ENCODE measurements at regions not wholly inside any gene's neighbourhood (a gene's known extent, or its start where the extent isn't known, plus 50 kb on each side); places are given as distances from the start of the nearest gene placed in this dataset.
"Not testable (repeated sequence)": the region's sequence is repeated elsewhere in the genome, so short reads cannot be mapped to it uniquely, and the experiment has no call there.

- TF ChIP-seq EZH2 (IDR thresholded peaks at IDR 0.05; ENCODE audit: borderline replicate concordance, low read length) (no peak), CTCF (IDR thresholded peaks at IDR 0.05; ENCODE audit: low read length) (no peak)
- no peak overlapping the region for H3K9ac ChIP-seq (ENCODE audit: low read length)
- H3K27me3 ChIP-seq (ENCODE audit: insufficient read depth, low read length), result no peaks in the 10 kb centered on the region
- H3K4me3 ChIP-seq (ENCODE audit: low read depth, low read length, poor library complexity, severe bottlenecking), result no peak overlapping the region
- H3K36me3 ChIP-seq (ENCODE audit: insufficient read depth, low read length), result no peaks in the 10 kb centered on the region
- no peaks in the 10 kb centered on the region for H3F3A ChIP-seq (ENCODE audit: insufficient read depth, low read length)
- H2AFZ ChIP-seq (ENCODE audit: low read length), result no peak overlapping the region
- no peak overlapping the region for H3K27ac ChIP-seq (ENCODE audit: low read depth, low read length, poor library complexity, severe bottlenecking)
- no peaks in the 10 kb centered on the region for H3K4me1 ChIP-seq (ENCODE audit: insufficient read depth, low read length, severe bottlenecking)
- no peak overlapping the region for H3K4me2 ChIP-seq (ENCODE audit: low read length)
- no peaks in the 10 kb centered on the region; the same call in 1 of the 2 replicates for H3K9me3 ChIP-seq (ENCODE audit: low read length)
- no peaks in the 10 kb centered on the region for H4K20me1 ChIP-seq (ENCODE audit: insufficient read depth, low read length)
- no peaks in the 10 kb centered on the region for H3K79me2 ChIP-seq (ENCODE audit: insufficient read depth, low read length)
- H3K9me2 ChIP-seq (ENCODE audit: low read depth, low read length), result no peaks in the 10 kb centered on the region
Measured at GRCh38 chr12:72746048-72746447, 473.9 kb downstream of the TRHDE start.

- Histone ChIP-seq H3K4me3 (ENCODE audit: low read depth, low read length, poor library complexity, severe bottlenecking) (no peak overlapping the region), H2AFZ (ENCODE audit: low read length) (no peak overlapping the region), H3K4me1 (ENCODE audit: insufficient read depth, low read length, severe bottlenecking) (no peaks in the 10 kb centered on the region), H3K27ac (ENCODE audit: low read depth, low read length, poor library complexity, severe bottlenecking) (no peak overlapping the region), H3K4me2 (ENCODE audit: low read length) (no peak overlapping the region), H3K27me3 (ENCODE audit: insufficient read depth, low read length) (no peaks in the 10 kb centered on the region), H3K9ac (ENCODE audit: low read length) (no peak overlapping the region), H3K79me2 (ENCODE audit: insufficient read depth, low read length) (no peaks in the 10 kb centered on the region), H3K9me3 (ENCODE audit: low read length) (no peaks in the 10 kb centered on the region; the same call in 1 of the 2 replicates), H3K36me3 (ENCODE audit: insufficient read depth, low read length) (no peaks in the 10 kb centered on the region), H3K9me2 (ENCODE audit: low read depth, low read length) (no peaks in the 10 kb centered on the region), H4K20me1 (ENCODE audit: insufficient read depth, low read length) (no peaks in the 10 kb centered on the region), H3F3A (ENCODE audit: insufficient read depth, low read length) (no peaks in the 10 kb centered on the region)
- TF ChIP-seq EZH2 (IDR thresholded peaks at IDR 0.05; ENCODE audit: borderline replicate concordance, low read length), result no peak
Measured at GRCh38 chr12:72747111-72747849, 475.1 kb downstream of the TRHDE start.

GRCh38 chr12:72748971-72749370 lies 476.8 kb downstream of the TRHDE start:
- Histone ChIP-seq H3K4me1 (ENCODE audit: insufficient read depth, low read length, severe bottlenecking) (no peaks in the 10 kb centered on the region), H3K9me3 (ENCODE audit: low read length) (no peaks in the 10 kb centered on the region), H3K36me3 (ENCODE audit: insufficient read depth, low read length) (no peaks in the 10 kb centered on the region), H3K27ac (ENCODE audit: low read depth, low read length, poor library complexity, severe bottlenecking) (no peak overlapping the region), H3K4me2 (ENCODE audit: low read length) (no peak overlapping the region), H3K27me3 (ENCODE audit: insufficient read depth, low read length) (no peaks in the 10 kb centered on the region), H3K9me2 (ENCODE audit: low read depth, low read length) (no peaks in the 10 kb centered on the region), H4K20me1 (ENCODE audit: insufficient read depth, low read length) (no peaks in the 10 kb centered on the region), H3K9ac (ENCODE audit: low read length) (no peak overlapping the region), H3K79me2 (ENCODE audit: insufficient read depth, low read length) (no peaks in the 10 kb centered on the region), H2AFZ (ENCODE audit: low read length) (no peak overlapping the region), H3K4me3 (ENCODE audit: low read depth, low read length, poor library complexity, severe bottlenecking) (no peak overlapping the region), H3F3A (ENCODE audit: insufficient read depth, low read length) (no peaks in the 10 kb centered on the region)
- TF ChIP-seq CTCF (IDR thresholded peaks at IDR 0.05; ENCODE audit: low read length) (no peak), EZH2 (IDR thresholded peaks at IDR 0.05; ENCODE audit: borderline replicate concordance, low read length) (no peak)

GRCh38 chr12:72753571-72753970 lies 481.4 kb downstream of the TRHDE start:
- Histone ChIP-seq H3K4me3 (ENCODE audit: low read depth, low read length, poor library complexity, severe bottlenecking) (no peak overlapping the region), H2AFZ (ENCODE audit: low read length) (no peak overlapping the region), H3K36me3 (ENCODE audit: insufficient read depth, low read length) (no peaks in the 10 kb centered on the region), H3K79me2 (ENCODE audit: insufficient read depth, low read length) (no peaks in the 10 kb centered on the region), H3K27ac (ENCODE audit: low read depth, low read length, poor library complexity, severe bottlenecking) (no peak overlapping the region), H3K9me2 (ENCODE audit: low read depth, low read length) (no peaks in the 10 kb centered on the region), H3K27me3 (ENCODE audit: insufficient read depth, low read length) (no peaks in the 10 kb centered on the region), H3K9me3 (ENCODE audit: low read length) (no peaks in the 10 kb centered on the region), H4K20me1 (ENCODE audit: insufficient read depth, low read length) (no peaks in the 10 kb centered on the region), H3K4me1 (ENCODE audit: insufficient read depth, low read length, severe bottlenecking) (no peaks in the 10 kb centered on the region), H3F3A (ENCODE audit: insufficient read depth, low read length) (no peaks in the 10 kb centered on the region), H3K9ac (ENCODE audit: low read length) (no peak overlapping the region), H3K4me2 (ENCODE audit: low read length) (no peak overlapping the region)
- TF ChIP-seq EZH2 (IDR thresholded peaks at IDR 0.05; ENCODE audit: borderline replicate concordance, low read length) (no peak), CTCF (IDR thresholded peaks at IDR 0.05; ENCODE audit: low read length) (no peak)

GRCh38 chr12:72754026-72754425 lies 481.9 kb downstream of the TRHDE start:
- not testable (repeated sequence) for H2AFZ ChIP-seq (ENCODE audit: low read length); H4K20me1 ChIP-seq (ENCODE audit: insufficient read depth, low read length); H3K27me3 ChIP-seq (ENCODE audit: insufficient read depth, low read length); H3K9ac ChIP-seq (ENCODE audit: low read length); H3K27ac ChIP-seq (ENCODE audit: low read depth, low read length, poor library complexity, severe bottlenecking); H3K4me3 ChIP-seq (ENCODE audit: low read depth, low read length, poor library complexity, severe bottlenecking); H3K36me3 ChIP-seq (ENCODE audit: insufficient read depth, low read length); H3K79me2 ChIP-seq (ENCODE audit: insufficient read depth, low read length); H3K4me2 ChIP-seq (ENCODE audit: low read length); H3K9me2 ChIP-seq (ENCODE audit: low read depth, low read length); H3K4me1 ChIP-seq (ENCODE audit: insufficient read depth, low read length, severe bottlenecking); H3K9me3 ChIP-seq (ENCODE audit: low read length); H3F3A ChIP-seq (ENCODE audit: insufficient read depth, low read length)

All from OCI-LY1 (cell line).